Testis (tissue), 2 donors: ENCODE measurements at regions not wholly inside any gene's neighbourhood (a gene's known extent, or its start where the extent isn't known, plus 50 kb on each side); places are given as distances from the start of the nearest gene placed in this dataset.

Experiments
- DNase-seq: peaks from one replicate; pipeline ENCODE4 v3.0.0-alpha.2; 2019
- H3K27ac ChIP-seq, 2 donors: fragments of 200-600 bp; sonication (generic); one replicate each; pipeline ENCODE4 v1.5.1; 2019
- H3K27me3 ChIP-seq: fragments of 200-600 bp; sonication (generic); one replicate; pipeline ENCODE4 v1.5.1; 2019
- H3K36me3 ChIP-seq: fragments of 200-600 bp; sonication (generic); one replicate; pipeline ENCODE4 v1.5.1; 2017; ENCODE audit warnings: low read depth; ENCODE audit errors: missing control alignments
- H3K4me1 ChIP-seq: fragments of 200-600 bp; sonication (generic); one replicate; pipeline ENCODE4 v1.5.1; 2019
- H3K4me3 ChIP-seq, 2 donors: fragments of 200-600 bp; sonication (generic); one replicate each; pipeline ENCODE4 v1.5.1; 2017 to 2019
- H3K9me3 ChIP-seq: fragments of 200-600 bp; sonication (generic); one replicate; pipeline ENCODE4 v1.5.1; 2017
- CTCF ChIP-seq, 3 experiments: fragments of 450-650 bp in 2 of 3; fragments of 200-600 bp in 1 of 3; sonication (generic) in 1 of 3; IDR thresholded peaks; one replicate each; pipeline ENCODE4 v1.5.1; 2016 to 2019; ENCODE audit warnings: antibody characterized with exemption in 3 of 3, mild to moderate bottlenecking in 2 of 3, moderate library complexity in 1 of 3
- POLR2A ChIP-seq: fragments of 450-650 bp; IDR thresholded peaks from one replicate; pipeline ENCODE4 v1.6.1; 2017; ENCODE audit warnings: antibody characterized with exemption, mild to moderate bottlenecking, moderate library complexity
- WGBS, 2 donors: methylation state at CpG; one replicate each; pipeline ENCODE4 v1.1.5; 2018; 5-methylcytosine and 5-hydroxymethylcytosine counted together
- intact Hi-C: fragments of 100-400 bp; cut with DNase I; formaldehyde crosslinking; loops from one replicate; pipeline ENCODE4 v1.15.1; 2023; ENCODE audit warnings: low total_unique reads

- Histone ChIP-seq H3K4me1 (no peaks in the 10 kb centered on the region), H3K9me3 (no peaks in the 10 kb centered on the region), H3K36me3 (no peaks in the 10 kb centered on the region), H3K27me3 (no peaks in the 10 kb centered on the region), H3K27ac (no peak overlapping the region), H3K4me3 (no peak overlapping the region)
- TF ChIP-seq CTCF (IDR thresholded peaks at IDR 0.05) (no peak), POLR2A (no peak)
- DNase-seq = no peak
- intact Hi-C loops = no loop called here
- WGBS, 2 donors = 85 to 88% methylated on average over 4 of the region's 4 CpGs
Observed at GRCh38 chr1:233479110-233479890, 134.6 kb upstream of the KCNK1 start.

DNA sequence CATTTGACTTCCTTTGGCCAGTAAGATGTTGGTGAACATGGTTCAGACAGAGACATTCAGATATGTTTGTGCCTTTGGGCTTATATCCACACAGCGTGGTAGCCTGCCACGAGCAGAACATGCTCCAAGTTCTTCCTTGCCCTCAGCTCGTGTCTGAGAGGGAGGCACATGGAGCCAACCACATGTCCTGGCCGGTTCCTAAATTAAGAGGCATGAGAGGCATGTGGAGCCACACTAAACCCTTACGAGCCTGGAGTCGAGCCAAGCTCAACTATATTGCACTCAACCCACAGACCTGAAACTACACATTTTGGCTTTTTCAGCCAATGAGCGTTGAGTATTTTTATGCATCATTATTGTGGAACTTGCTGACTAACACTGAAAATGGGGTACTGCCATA is 133.7 kb upstream of the KCNK1 start:
- Histone ChIP-seq H3K4me1 (no peaks in the 10 kb centered on the region), H3K27me3 (no peaks in the 10 kb centered on the region), H3K36me3 (no peaks in the 10 kb centered on the region), H3K9me3 (no peaks in the 10 kb centered on the region), H3K4me3 (no peak overlapping the region), H3K27ac (no peak overlapping the region)
- WGBS, 2 donors = 81 to 89% methylated on average over 7 of the region's 7 CpGs
- DNase-seq = no peak
- no peak for TF ChIP-seq POLR2A
- no peak for TF ChIP-seq CTCF (IDR thresholded peaks at IDR 0.05)
- intact Hi-C loops = no loop called here

- H3K27me3 ChIP-seq = no peaks in the 10 kb centered on the region
- intact Hi-C loops = no loop called here
- TF ChIP-seq CTCF (IDR thresholded peaks at IDR 0.05) (no peak), POLR2A (no peak)
- no peak overlapping the region for H3K4me3 ChIP-seq
- no peaks in the 10 kb centered on the region for H3K4me1 ChIP-seq
- no peaks in the 10 kb centered on the region for H3K9me3 ChIP-seq
- DNase-seq = no peak
- no peak overlapping the region for H3K27ac ChIP-seq
- no peaks in the 10 kb centered on the region for H3K36me3 ChIP-seq
- 82 to 91% methylated on average over 3 of the region's 3 CpGs for WGBS, 2 donors
Observed at GRCh38 chr1:233482388-233482787, 131.5 kb upstream of the KCNK1 start.

DNA sequence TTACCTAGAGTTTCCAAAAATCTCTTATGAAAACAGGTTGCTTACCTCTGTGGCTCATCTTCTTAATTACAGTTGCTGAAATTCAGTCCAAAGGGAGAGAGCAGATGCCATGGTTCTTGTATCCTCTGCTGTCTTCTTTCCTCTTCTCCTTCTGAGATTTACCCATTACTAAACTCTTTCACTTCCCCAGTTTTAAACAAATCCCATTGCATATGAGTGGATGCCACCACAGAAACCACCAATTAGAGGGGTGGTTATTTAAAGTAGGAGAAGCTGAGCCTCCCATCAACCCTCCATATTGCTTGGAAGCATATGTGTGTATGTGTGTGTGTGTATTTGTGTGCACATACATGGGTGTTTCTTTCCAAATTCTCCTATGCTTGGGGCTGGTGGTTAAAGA is 128.5 kb upstream of the KCNK1 start:
- intact Hi-C loops = no loop called here
- Histone ChIP-seq H3K36me3 (no peaks in the 10 kb centered on the region), H3K4me1 (no peaks in the 10 kb centered on the region), H3K27ac (no peak overlapping the region), H3K27me3 (no peaks in the 10 kb centered on the region), H3K4me3 (no peak overlapping the region), H3K9me3 (no peaks in the 10 kb centered on the region)
- DNase-seq = no peak
- TF ChIP-seq CTCF (IDR thresholded peaks at IDR 0.05) (no peak), POLR2A (no peak)

DNA sequence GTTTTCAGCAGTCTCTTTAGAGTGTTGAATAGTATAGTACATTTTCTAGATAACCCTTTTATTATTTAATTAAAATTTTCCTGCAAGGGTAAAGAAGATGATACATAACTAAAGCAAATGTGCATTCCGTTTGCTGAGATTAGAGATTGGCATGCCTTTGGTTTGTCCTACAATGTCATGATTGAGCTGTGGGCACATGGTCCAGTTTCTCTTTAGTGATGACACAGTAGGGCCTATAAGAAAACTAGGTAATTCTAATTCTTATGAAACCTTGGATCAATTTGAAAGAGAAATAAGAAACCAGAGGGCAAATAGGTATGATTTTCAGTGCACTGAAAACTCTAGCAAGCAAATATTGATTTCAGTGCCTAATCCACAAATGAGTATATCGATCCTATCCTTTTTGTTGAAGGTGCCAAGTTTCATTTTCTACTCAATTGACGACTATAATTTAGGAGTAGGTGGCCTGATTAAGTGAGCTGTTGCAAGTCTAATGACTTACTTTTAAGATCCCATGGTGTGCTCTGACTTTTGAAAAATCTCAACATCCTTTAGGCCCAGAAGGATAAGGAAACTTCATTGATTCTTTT is 128.0 kb upstream of the KCNK1 start:
- H3K9me3 ChIP-seq = no peaks in the 10 kb centered on the region
- H3K4me1 ChIP-seq = no peaks in the 10 kb centered on the region
- H3K27me3 ChIP-seq = no peaks in the 10 kb centered on the region
- DNase-seq = no peak
- no peaks in the 10 kb centered on the region for H3K36me3 ChIP-seq
- H3K4me3 ChIP-seq = no peak overlapping the region
- H3K27ac ChIP-seq = no peak overlapping the region
- TF ChIP-seq POLR2A = no peak
- no peak for TF ChIP-seq CTCF (IDR thresholded peaks at IDR 0.05)
- intact Hi-C loops = no loop called here
- 58 to 64% methylated on average over 3 of the region's 3 CpGs for WGBS, 2 donors
